ENCODE measurements at regions not wholly inside any gene's neighbourhood (a gene's known extent, or its start where the extent isn't known, plus 50 kb on each side); places are given as distances from the start of the nearest gene placed in this dataset.

- no peaks in the 10 kb centered on the region for H4K20me1 ChIP-seq (ENCODE audit: insufficient read depth, low read depth, low read length)
Measured at GRCh38 chr22:48737461-48738203, 1090.0 kb downstream of the BRD1 start.

GRCh38 chr22:48736593-48737460, 1090.8 kb downstream of the BRD1 start:
- H4K20me1 ChIP-seq (ENCODE audit: insufficient read depth, low read depth, low read length), result no peaks in the 10 kb centered on the region
- no peak overlapping the region for H2AFZ ChIP-seq (ENCODE audit: low read length)
- no peak overlapping the region for H3K4me3 ChIP-seq (ENCODE audit: low read length)
- no peak for DNase-seq
- H3K36me3 ChIP-seq (ENCODE audit: insufficient read depth, low read length), result no peaks in the 10 kb centered on the region
- no peak overlapping the region for H3K27ac ChIP-seq (ENCODE audit: low read length)
- H3K79me2 ChIP-seq (ENCODE audit: low read length), result no peaks in the 10 kb centered on the region
- H3K9me3 ChIP-seq (ENCODE audit: low read length), result no peaks in the 10 kb centered on the region
- no peaks in the 10 kb centered on the region for H3K9me2 ChIP-seq (replicated peaks; ENCODE audit: insufficient read depth, low read length)
- H3K27me3 ChIP-seq (ENCODE audit: low read length), result no peaks in the 10 kb centered on the region
- H3K4me2 ChIP-seq (ENCODE audit: low read depth, low read length, poor library complexity, severe bottlenecking), result no peak overlapping the region
- no peak overlapping the region for H3K9ac ChIP-seq (ENCODE audit: low read length)
- no peaks in the 10 kb centered on the region for H3K4me1 ChIP-seq (ENCODE audit: low read length)

More at GRCh38 chr22:48737461-48738203, 1090.0 kb downstream of the BRD1 start:
- no peak overlapping the region for H3K27ac ChIP-seq (ENCODE audit: low read length)
- no peaks in the 10 kb centered on the region for H3K36me3 ChIP-seq (ENCODE audit: insufficient read depth, low read length)
- H3K9me3 ChIP-seq (ENCODE audit: low read length), result no peaks in the 10 kb centered on the region
- no peaks in the 10 kb centered on the region for H3K9me2 ChIP-seq (replicated peaks; ENCODE audit: insufficient read depth, low read length)
- DNase-seq, result no peak
- H2AFZ ChIP-seq (ENCODE audit: low read length), result no peak overlapping the region
- H3K9ac ChIP-seq (ENCODE audit: low read length), result no peak overlapping the region
- H3K27me3 ChIP-seq (ENCODE audit: low read length), result no peaks in the 10 kb centered on the region
- no peak overlapping the region for H3K4me3 ChIP-seq (ENCODE audit: low read length)
- H3K4me2 ChIP-seq (ENCODE audit: low read depth, low read length, poor library complexity, severe bottlenecking), result no peak overlapping the region
- no peaks in the 10 kb centered on the region for H3K79me2 ChIP-seq (ENCODE audit: low read length)
- H3K4me1 ChIP-seq (ENCODE audit: low read length), result no peaks in the 10 kb centered on the region

DNA sequence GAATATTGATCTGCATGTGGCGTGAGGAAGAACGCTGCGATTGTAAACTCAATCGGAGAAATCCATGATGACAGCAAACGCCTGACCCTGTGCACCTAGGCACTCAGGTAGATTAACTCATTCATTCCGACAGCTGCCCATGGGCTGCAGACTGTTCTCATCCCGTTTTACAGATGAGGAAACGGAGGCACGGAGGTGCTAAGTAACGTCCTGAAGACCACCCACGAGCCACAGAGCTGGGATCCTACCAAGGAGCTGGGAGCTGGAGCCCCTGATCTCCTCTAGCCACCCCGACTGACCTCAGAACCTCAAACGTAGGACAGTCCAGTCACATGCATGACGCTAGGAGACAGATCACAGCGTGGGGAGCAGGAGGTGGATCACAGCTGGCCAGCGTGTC, 1092.7 kb downstream of the BRD1 start:
- Histone ChIP-seq H3K4me3 (ENCODE audit: low read length) (no peak overlapping the region), H3K9ac (ENCODE audit: low read length) (no peak overlapping the region), H3K4me2 (ENCODE audit: low read depth, low read length, poor library complexity, severe bottlenecking) (no peak overlapping the region), H3K27ac (ENCODE audit: low read length) (no peak overlapping the region), H4K20me1 (ENCODE audit: insufficient read depth, low read depth, low read length) (no peaks in the 10 kb centered on the region), H3K9me3 (ENCODE audit: low read length) (no peaks in the 10 kb centered on the region), H3K9me2 (replicated peaks; ENCODE audit: insufficient read depth, low read length) (no peaks in the 10 kb centered on the region), H2AFZ (ENCODE audit: low read length) (no peak overlapping the region), H3K27me3 (ENCODE audit: low read length) (no peaks in the 10 kb centered on the region), H3K79me2 (ENCODE audit: low read length) (no peaks in the 10 kb centered on the region), H3K36me3 (ENCODE audit: insufficient read depth, low read length) (no peaks in the 10 kb centered on the region), H3K4me1 (ENCODE audit: low read length) (peaks cover 8% of the 10 kb centered on the region)
- DNase-seq, result no peak

GRCh38 chr22:48734359-48734758, 1093.3 kb downstream of the BRD1 start:
- H3K9ac ChIP-seq (ENCODE audit: low read length), result no peak overlapping the region
- H3K9me3 ChIP-seq (ENCODE audit: low read length), result no peaks in the 10 kb centered on the region
- H3K27ac ChIP-seq (ENCODE audit: low read length), result no peak overlapping the region
- H3K79me2 ChIP-seq (ENCODE audit: low read length), result no peaks in the 10 kb centered on the region
- H3K4me1 ChIP-seq (ENCODE audit: low read length), result peaks cover 8% of the 10 kb centered on the region
- H3K9me2 ChIP-seq (replicated peaks; ENCODE audit: insufficient read depth, low read length), result no peaks in the 10 kb centered on the region
- no peak overlapping the region for H2AFZ ChIP-seq (ENCODE audit: low read length)
- H3K27me3 ChIP-seq (ENCODE audit: low read length), result no peaks in the 10 kb centered on the region
- H3K4me2 ChIP-seq (ENCODE audit: low read depth, low read length, poor library complexity, severe bottlenecking), result no peak overlapping the region
- no peak overlapping the region for H3K4me3 ChIP-seq (ENCODE audit: low read length)
- no peak for DNase-seq
- no peaks in the 10 kb centered on the region for H4K20me1 ChIP-seq (ENCODE audit: insufficient read depth, low read depth, low read length)
- no peaks in the 10 kb centered on the region for H3K36me3 ChIP-seq (ENCODE audit: insufficient read depth, low read length)

- Histone ChIP-seq H3K9me3 (ENCODE audit: low read length) (no peaks in the 10 kb centered on the region), H3K4me1 (ENCODE audit: low read length) (peaks cover 28% of the 10 kb centered on the region), H2AFZ (ENCODE audit: low read length) (no peak overlapping the region), H3K27me3 (ENCODE audit: low read length) (no peaks in the 10 kb centered on the region), H3K79me2 (ENCODE audit: low read length) (no peaks in the 10 kb centered on the region), H3K4me2 (ENCODE audit: low read depth, low read length, poor library complexity, severe bottlenecking) (no peak overlapping the region), H3K9me2 (replicated peaks; ENCODE audit: insufficient read depth, low read length) (no peaks in the 10 kb centered on the region), H4K20me1 (ENCODE audit: insufficient read depth, low read depth, low read length) (no peaks in the 10 kb centered on the region), H3K4me3 (ENCODE audit: low read length) (no peak overlapping the region), H3K36me3 (ENCODE audit: insufficient read depth, low read length) (no peaks in the 10 kb centered on the region), H3K9ac (ENCODE audit: low read length) (no peak overlapping the region), H3K27ac (ENCODE audit: low read length) (no peak overlapping the region)
- DNase-seq, result no peak
Measured at GRCh38 chr22:48729499-48730171, 1098.0 kb downstream of the BRD1 start.

- Histone ChIP-seq H4K20me1 (ENCODE audit: insufficient read depth, low read depth, low read length) (no peaks in the 10 kb centered on the region), H3K36me3 (ENCODE audit: insufficient read depth, low read length) (no peaks in the 10 kb centered on the region), H3K9me3 (ENCODE audit: low read length) (no peaks in the 10 kb centered on the region), H2AFZ (ENCODE audit: low read length) (no peak overlapping the region), H3K4me1 (ENCODE audit: low read length) (peaks cover 31% of the 10 kb centered on the region), H3K4me2 (ENCODE audit: low read depth, low read length, poor library complexity, severe bottlenecking) (no peak overlapping the region), H3K27ac (ENCODE audit: low read length) (no peak overlapping the region; the same call in 1 of the 2 replicates), H3K4me3 (ENCODE audit: low read length) (no peak overlapping the region), H3K9me2 (replicated peaks; ENCODE audit: insufficient read depth, low read length) (no peaks in the 10 kb centered on the region), H3K79me2 (ENCODE audit: low read length) (no peaks in the 10 kb centered on the region), H3K9ac (ENCODE audit: low read length) (no peak overlapping the region), H3K27me3 (ENCODE audit: low read length) (no peaks in the 10 kb centered on the region)
- no peak for DNase-seq
Measured at GRCh38 chr22:48727454-48728058, 1100.1 kb downstream of the BRD1 start.

GRCh38 chr22:48724899-48725298, 1102.8 kb downstream of the BRD1 start:
- H3K9me3 ChIP-seq (ENCODE audit: low read length), result no peaks in the 10 kb centered on the region
- no peak overlapping the region for H2AFZ ChIP-seq (ENCODE audit: low read length)
- H3K4me1 ChIP-seq (ENCODE audit: low read length), result peaks cover 24% of the 10 kb centered on the region
- no peak for DNase-seq
- H3K4me2 ChIP-seq (ENCODE audit: low read depth, low read length, poor library complexity, severe bottlenecking), result no peak overlapping the region
- H3K9ac ChIP-seq (ENCODE audit: low read length), result no peak overlapping the region
- no peaks in the 10 kb centered on the region for H3K9me2 ChIP-seq (replicated peaks; ENCODE audit: insufficient read depth, low read length)
- H3K79me2 ChIP-seq (ENCODE audit: low read length), result no peaks in the 10 kb centered on the region
- no peaks in the 10 kb centered on the region for H3K36me3 ChIP-seq (ENCODE audit: insufficient read depth, low read length)
- no peak overlapping the region for H3K4me3 ChIP-seq (ENCODE audit: low read length)
- no peaks in the 10 kb centered on the region for H4K20me1 ChIP-seq (ENCODE audit: insufficient read depth, low read depth, low read length)
- H3K27me3 ChIP-seq (ENCODE audit: low read length), result no peaks in the 10 kb centered on the region
- H3K27ac ChIP-seq (ENCODE audit: low read length), result no peak overlapping the region

DNA sequence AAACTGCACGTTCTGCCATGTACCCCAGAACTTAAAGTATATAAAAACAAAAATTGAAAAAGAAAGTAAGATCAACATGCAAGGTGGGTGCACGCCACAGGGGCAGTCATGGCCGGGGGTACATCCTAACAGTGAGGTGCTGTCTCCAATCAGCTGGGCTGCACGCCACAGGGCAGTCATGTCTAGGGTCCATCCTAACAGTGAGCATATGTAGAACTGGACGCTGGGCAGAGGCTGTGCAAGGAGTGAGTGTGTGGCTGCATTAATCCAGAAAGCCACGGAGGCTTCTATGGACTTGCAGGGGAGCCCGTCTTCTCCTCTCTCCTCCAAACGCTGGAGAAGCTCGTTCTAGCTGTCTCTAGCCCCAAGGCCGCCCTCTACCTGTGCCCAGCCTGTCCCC, 1105.0 kb downstream of the BRD1 start:
- DNase-seq, result no peak
- Histone ChIP-seq H3K9me3 (ENCODE audit: low read length) (no peaks in the 10 kb centered on the region), H3K27ac (ENCODE audit: low read length) (no peak overlapping the region), H3K36me3 (ENCODE audit: insufficient read depth, low read length) (no peaks in the 10 kb centered on the region), H4K20me1 (ENCODE audit: insufficient read depth, low read depth, low read length) (no peaks in the 10 kb centered on the region), H3K4me1 (ENCODE audit: low read length) (peaks cover 12% of the 10 kb centered on the region), H3K79me2 (ENCODE audit: low read length) (no peaks in the 10 kb centered on the region), H3K9ac (ENCODE audit: low read length) (no peak overlapping the region), H2AFZ (ENCODE audit: low read length) (no peak overlapping the region), H3K4me3 (ENCODE audit: low read length) (no peak overlapping the region), H3K9me2 (replicated peaks; ENCODE audit: insufficient read depth, low read length) (no peaks in the 10 kb centered on the region), H3K4me2 (ENCODE audit: low read depth, low read length, poor library complexity, severe bottlenecking) (no peak overlapping the region), H3K27me3 (ENCODE audit: low read length) (no peaks in the 10 kb centered on the region)

Measured in Karpas-422 (cell line).